CD14-positive monocyte (primary cell): ENCODE measurements at regions not wholly inside any gene's neighbourhood (a gene's known extent, or its start where the extent isn't known, plus 50 kb on each side); places are given as distances from the start of the nearest gene placed in this dataset.

ENCODE experiments used
- DNase-seq, 3 donors: peaks; one replicate each; pipeline ENCODE4 v3.0.0-alpha.2; 2011 to 2022
- H2AFZ ChIP-seq: 2 replicates; pipeline ENCODE4 v1.6.0; 2012; ENCODE audit warnings: mild to moderate bottlenecking, low read depth, low read length, inconsistent platforms; ENCODE audit not compliant: insufficient read depth, poor library complexity, severe bottlenecking
- H3K27ac ChIP-seq, 2 donors: 1 replicate in 1 of 2; 2 replicates in 1 of 2; pipeline ENCODE4 v1.5.1; 2012 to 2013; ENCODE audit warnings: low read length in 2 of 2, control low read depth in 1 of 2, inconsistent platforms in 1 of 2, low read depth in 1 of 2, mild to moderate bottlenecking in 1 of 2
- H3K27me3 ChIP-seq, 2 donors: one replicate each; pipeline versions ENCODE4 v1.6.0 to v1.6.1; 2011 to 2013; ENCODE audit warnings: low read length in 2 of 2; ENCODE audit not compliant: control insufficient read depth in 2 of 2, insufficient read depth in 2 of 2
- H3K36me3 ChIP-seq, 2 donors: replicated peaks in 1 of 2; 1 replicate in 1 of 2; 2 replicates in 1 of 2; pipeline versions ENCODE4 v1.5.1 to v1.6.1; 2012 to 2013; ENCODE audit warnings: low read length in 2 of 2, control low read depth in 1 of 2, inconsistent platforms in 1 of 2, mild to moderate bottlenecking in 1 of 2; ENCODE audit not compliant: insufficient read depth in 2 of 2, control insufficient read depth in 1 of 2
- H3K4me1 ChIP-seq, 2 donors: 1 replicate in 1 of 2; 2 replicates in 1 of 2; pipeline versions ENCODE4 v1.5.1 to v1.6.1; 2012 to 2013; ENCODE audit warnings: low read length in 2 of 2, control low read depth in 1 of 2, inconsistent platforms in 1 of 2, mild to moderate bottlenecking in 1 of 2, moderate library complexity in 1 of 2; ENCODE audit not compliant: insufficient read depth in 2 of 2, control insufficient read depth in 1 of 2
- H3K4me2 ChIP-seq: replicated peaks from 2 replicates; pipeline ENCODE3; 2012; ENCODE audit warnings: low read length, moderate library complexity, mild to moderate bottlenecking; ENCODE audit not compliant: poor library complexity, severe bottlenecking; ENCODE audit errors: extremely low read depth
- H3K4me3 ChIP-seq, 3 experiments: fragments of 200-600 bp in 1 of 3; sonication (generic) in 1 of 3; replicated peaks in 1 of 3; 1 replicate in 2 of 3; 2 replicates in 1 of 3; pipeline ENCODE4 v1.5.1; 2011 to 2013; ENCODE audit warnings: low read length in 3 of 3, mild to moderate bottlenecking in 3 of 3, control low read depth in 2 of 3, low read depth in 2 of 3, inconsistent platforms in 1 of 3, moderate library complexity in 1 of 3
- H3K79me2 ChIP-seq: 2 replicates; pipeline ENCODE4 v1.6.0; 2012; ENCODE audit warnings: mild to moderate bottlenecking, control low read depth, inconsistent platforms, low read length, moderate library complexity; ENCODE audit not compliant: insufficient read depth
- H3K9ac ChIP-seq: 2 replicates; pipeline ENCODE4 v1.6.0; 2017; ENCODE audit warnings: low read length, mild to moderate bottlenecking; ENCODE audit not compliant: insufficient read depth, poor library complexity, severe bottlenecking
- H3K9me3 ChIP-seq, 2 donors: replicated peaks in 1 of 2; 1 replicate in 1 of 2; 2 replicates in 1 of 2; pipeline versions ENCODE4 v1.5.1 to v1.6.1; 2012 to 2013; ENCODE audit warnings: low read length in 2 of 2, control low read depth in 1 of 2; ENCODE audit not compliant: control insufficient read depth in 1 of 2, insufficient read depth in 1 of 2
- H4K20me1 ChIP-seq: 2 replicates; pipeline ENCODE4 v1.6.0; 2012; ENCODE audit warnings: mild to moderate bottlenecking, low read length, control low read depth, moderate library complexity; ENCODE audit not compliant: insufficient read depth
- H3K27ac Mint-ChIP-seq, 7 donors: one replicate each; pipeline ENCODE4 v1.8.0; 2020; ENCODE audit warnings: mild to moderate bottlenecking in 7 of 7, mixed read lengths in 7 of 7, moderate library complexity in 6 of 7, inconsistent platforms in 2 of 7
- H3K27me3 Mint-ChIP-seq, 3 donors: one replicate each; pipeline ENCODE4 v1.8.0; 2021 to 2022; ENCODE audit warnings: low read depth in 3 of 3, mild to moderate bottlenecking in 3 of 3, mixed read lengths in 3 of 3, moderate library complexity in 3 of 3, inconsistent platforms in 1 of 3
- H3K36me3 Mint-ChIP-seq, 2 donors: one replicate each; pipeline ENCODE4 v1.8.0; 2020; ENCODE audit warnings: mixed read lengths in 2 of 2, inconsistent platforms in 1 of 2, mild to moderate bottlenecking in 1 of 2
- H3K4me1 Mint-ChIP-seq: one replicate; pipeline ENCODE4 v1.8.0; 2020; ENCODE audit warnings: mild to moderate bottlenecking, mixed read lengths
- H3K4me3 Mint-ChIP-seq, 2 donors: one replicate each; pipeline ENCODE4 v1.8.0; 2020; ENCODE audit warnings: mild to moderate bottlenecking in 2 of 2, mixed read lengths in 2 of 2, moderate library complexity in 1 of 2
- H3K9me3 Mint-ChIP-seq, 7 donors: one replicate each; pipeline ENCODE4 v1.8.0; 2020 to 2022; ENCODE audit warnings: mixed read lengths in 7 of 7, mild to moderate bottlenecking in 6 of 7, moderate library complexity in 6 of 7, inconsistent platforms in 2 of 7
- WGBS: methylation state at CpG from one replicate; pipeline ENCODE4 v1.1.5; 2013; ENCODE audit warnings: missing lambda C conversion rate; ENCODE audit not compliant: insufficient coverage; 5-methylcytosine and 5-hydroxymethylcytosine counted together
- intact Hi-C, 2 donors: fragments of 100-400 bp; cut with micrococcal nuclease; formaldehyde crosslinking; loops; one replicate each; pipeline versions ENCODE4 v1.15.0 to v1.15.1; 2023
- TF ChIP-seq, protein P1 (sequence below): fragments of 200-600 bp; IDR thresholded peaks from one replicate; pipeline ENCODE4 v1.8.0; 2022; ENCODE audit warnings: antibody characterized with exemption, mild to moderate bottlenecking

GRCh38 chr11:87976009-87976408, 199.2 kb downstream of the RAB38 start:
- Histone ChIP-seq H4K20me1 (no peaks in the 10 kb centered on the region), H3K9ac (no peak overlapping the region), H3K9me3 (no peaks in the 10 kb centered on the region), H3K36me3 (no peaks in the 10 kb centered on the region), H3K79me2 (no peaks in the 10 kb centered on the region), H3K4me2 (no peak overlapping the region), H3K4me1 (no peaks in the 10 kb centered on the region), H2AFZ (no peak overlapping the region), H3K27ac (no peak overlapping the region), H3K27me3 (no peaks in the 10 kb centered on the region), H3K4me3 (no peak overlapping the region)
- Mint-ChIP-seq H3K36me3 (no peaks in the 10 kb centered on the region), H3K27ac (no peak overlapping the region), H3K27me3 (peaks cover 0 to 3% (median 0%) of the 10 kb centered on the region in 3 donors), H3K4me3 (no peak overlapping the region), H3K9me3 (peaks cover 0 to 2% (median 0%) of the 10 kb centered on the region in 7 donors), H3K4me1 (no peaks in the 10 kb centered on the region)
- TF ChIP-seq, protein P1, sequence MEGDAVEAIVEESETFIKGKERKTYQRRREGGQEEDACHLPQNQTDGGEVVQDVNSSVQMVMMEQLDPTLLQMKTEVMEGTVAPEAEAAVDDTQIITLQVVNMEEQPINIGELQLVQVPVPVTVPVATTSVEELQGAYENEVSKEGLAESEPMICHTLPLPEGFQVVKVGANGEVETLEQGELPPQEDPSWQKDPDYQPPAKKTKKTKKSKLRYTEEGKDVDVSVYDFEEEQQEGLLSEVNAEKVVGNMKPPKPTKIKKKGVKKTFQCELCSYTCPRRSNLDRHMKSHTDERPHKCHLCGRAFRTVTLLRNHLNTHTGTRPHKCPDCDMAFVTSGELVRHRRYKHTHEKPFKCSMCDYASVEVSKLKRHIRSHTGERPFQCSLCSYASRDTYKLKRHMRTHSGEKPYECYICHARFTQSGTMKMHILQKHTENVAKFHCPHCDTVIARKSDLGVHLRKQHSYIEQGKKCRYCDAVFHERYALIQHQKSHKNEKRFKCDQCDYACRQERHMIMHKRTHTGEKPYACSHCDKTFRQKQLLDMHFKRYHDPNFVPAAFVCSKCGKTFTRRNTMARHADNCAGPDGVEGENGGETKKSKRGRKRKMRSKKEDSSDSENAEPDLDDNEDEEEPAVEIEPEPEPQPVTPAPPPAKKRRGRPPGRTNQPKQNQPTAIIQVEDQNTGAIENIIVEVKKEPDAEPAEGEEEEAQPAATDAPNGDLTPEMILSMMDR = no peak
- intact Hi-C loops = no loop called here
- DNase-seq = no peak
- no CpG with 5 or more reads among the region's 2 CpGs for WGBS

DNA sequence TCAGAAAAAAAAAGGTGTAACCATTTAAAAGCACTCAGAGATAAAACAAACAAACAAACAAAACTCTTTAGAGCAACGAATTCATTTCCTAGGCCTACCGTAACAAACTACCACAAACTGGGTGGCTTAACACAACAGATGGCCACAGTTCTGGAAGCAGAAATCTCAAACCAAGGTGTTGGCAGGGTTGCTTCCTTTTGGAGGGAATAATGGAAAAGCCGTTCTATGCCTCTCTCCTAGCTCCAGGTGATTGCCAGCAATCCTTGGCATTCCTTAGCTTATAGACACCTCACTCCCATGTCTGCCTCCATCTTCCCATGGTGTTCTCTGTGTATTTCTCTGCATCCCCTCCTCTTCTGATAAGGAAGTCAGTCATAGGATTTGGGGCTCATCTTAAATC, 200.4 kb downstream of the RAB38 start:
- H4K20me1 ChIP-seq = no peaks in the 10 kb centered on the region
- no peak overlapping the region for H3K27ac ChIP-seq
- no peak overlapping the region for H3K27ac Mint-ChIP-seq
- H3K27me3 Mint-ChIP-seq = peaks cover 0 to 3% (median 0%) of the 10 kb centered on the region in 3 donors
- H3K4me1 ChIP-seq = no peaks in the 10 kb centered on the region
- H3K36me3 Mint-ChIP-seq = no peaks in the 10 kb centered on the region
- H3K9ac ChIP-seq = no peak overlapping the region
- H3K4me3 ChIP-seq = no peak overlapping the region
- H3K4me1 Mint-ChIP-seq = no peaks in the 10 kb centered on the region
- no peak for DNase-seq
- no CpG with 5 or more reads among the region's 3 CpGs for WGBS
- no peak overlapping the region for H2AFZ ChIP-seq
- H3K9me3 ChIP-seq = no peaks in the 10 kb centered on the region
- H3K36me3 ChIP-seq = no peaks in the 10 kb centered on the region
- peaks cover 0 to 2% (median 0%) of the 10 kb centered on the region in 7 donors for H3K9me3 Mint-ChIP-seq
- H3K4me2 ChIP-seq = no peak overlapping the region
- TF ChIP-seq, protein P1 = no peak
- H3K4me3 Mint-ChIP-seq = no peak overlapping the region
- intact Hi-C loops = no loop called here
- no peaks in the 10 kb centered on the region for H3K27me3 ChIP-seq
- no peaks in the 10 kb centered on the region for H3K79me2 ChIP-seq
